A673 (cell line): ENCODE measurements at regions not wholly inside any gene's neighbourhood (a gene's known extent, or its start where the extent isn't known, plus 50 kb on each side); places are given as distances from the start of the nearest gene placed in this dataset.

ENCODE experiments used
- BruUV-seq: library from RNA; stranded (reverse); fragments of 400-500 nt; replicated peaks from 2 replicates; lab custom pipeline; 2021; lab: Mats Ljungman, UMichigan
- CTCF ChIA-PET: fragments of 300-600 bp; sonication (Branson Sonifier 250); formaldehyde crosslinking; loops from one replicate; lab custom pipeline; 2022; ENCODE audit warnings: antibody characterized with exemption; lab: Charles Lee
- POLR2A ChIA-PET: fragments of 300-600 bp; sonication (Branson Sonifier 250); formaldehyde crosslinking; loops from one replicate; lab custom pipeline; 2022; ENCODE audit warnings: antibody characterized with exemption; ENCODE audit not compliant: low non-redundant PET; lab: Charles Lee
- DNase-seq: peaks from one replicate; pipeline ENCODE4 v3.0.0-alpha.2; 2015; ENCODE audit warnings: low spot score
- H3K27ac ChIP-seq: fragments of 200-600 bp; sonication (generic); 2 replicates; pipeline ENCODE4 v1.5.1; 2016; ENCODE audit warnings: mixed run types, low read depth, mild to moderate bottlenecking, mixed read lengths, antibody characterized with exemption, low read length; ENCODE audit not compliant: poor library complexity, severe bottlenecking
- H3K27me3 ChIP-seq: fragments of 200-600 bp; sonication (generic); replicated peaks from 2 replicates; pipeline ENCODE4 v1.6.1; 2017; ENCODE audit warnings: mixed run types, low read depth, mild to moderate bottlenecking, mixed read lengths, antibody characterized with exemption, low read length; ENCODE audit not compliant: insufficient read depth, poor library complexity
- H3K36me3 ChIP-seq: fragments of 200-600 bp; sonication (generic); 2 replicates; pipeline ENCODE4 v1.6.1; 2016; ENCODE audit warnings: mixed run types, mild to moderate bottlenecking, mixed read lengths, antibody characterized with exemption, low read length; ENCODE audit not compliant: insufficient read depth, poor library complexity, severe bottlenecking
- H3K4me1 ChIP-seq: fragments of 200-600 bp; sonication (generic); 2 replicates; pipeline ENCODE4 v1.6.1; 2017; ENCODE audit warnings: mixed run types, mild to moderate bottlenecking, mixed read lengths, antibody characterized with exemption, low read length; ENCODE audit not compliant: insufficient read depth, poor library complexity, severe bottlenecking
- H3K4me3 ChIP-seq: fragments of 200-600 bp; sonication (generic); 2 replicates; pipeline ENCODE4 v1.5.1; 2016; ENCODE audit warnings: low read depth, mixed run types, mild to moderate bottlenecking, mixed read lengths, low read length; ENCODE audit not compliant: poor library complexity, severe bottlenecking
- H3K9me3 ChIP-seq: fragments of 200-600 bp; sonication (generic); 2 replicates; pipeline ENCODE4 v1.6.1; 2016; ENCODE audit warnings: mixed run types, low read depth, mild to moderate bottlenecking, mixed read lengths, antibody characterized with exemption, low read length; ENCODE audit not compliant: poor library complexity, severe bottlenecking
- CTCF ChIP-seq: fragments of 300-800, 200-600 bp; sonication (generic); conservative IDR thresholded peaks from 2 replicates; pipeline ENCODE4 v1.5.1; 2017; ENCODE audit warnings: low read depth, mild to moderate bottlenecking, antibody characterized with exemption, low read length, moderate library complexity, mixed read lengths
- EZH2 ChIP-seq: fragments of 200-600 bp; sonication (generic); IDR thresholded peaks from 2 replicates; pipeline ENCODE4 v1.6.1; 2017; ENCODE audit warnings: borderline replicate concordance, low read depth, mild to moderate bottlenecking, mixed read lengths, antibody characterized with exemption, low read length; ENCODE audit not compliant: poor library complexity, severe bottlenecking
- intact Hi-C: fragments of 100-400 bp; cut with micrococcal nuclease; formaldehyde crosslinking; loops from one replicate; pipeline ENCODE4 v1.10.0; 2022; ENCODE audit not compliant: unreplicated experiment

DNA sequence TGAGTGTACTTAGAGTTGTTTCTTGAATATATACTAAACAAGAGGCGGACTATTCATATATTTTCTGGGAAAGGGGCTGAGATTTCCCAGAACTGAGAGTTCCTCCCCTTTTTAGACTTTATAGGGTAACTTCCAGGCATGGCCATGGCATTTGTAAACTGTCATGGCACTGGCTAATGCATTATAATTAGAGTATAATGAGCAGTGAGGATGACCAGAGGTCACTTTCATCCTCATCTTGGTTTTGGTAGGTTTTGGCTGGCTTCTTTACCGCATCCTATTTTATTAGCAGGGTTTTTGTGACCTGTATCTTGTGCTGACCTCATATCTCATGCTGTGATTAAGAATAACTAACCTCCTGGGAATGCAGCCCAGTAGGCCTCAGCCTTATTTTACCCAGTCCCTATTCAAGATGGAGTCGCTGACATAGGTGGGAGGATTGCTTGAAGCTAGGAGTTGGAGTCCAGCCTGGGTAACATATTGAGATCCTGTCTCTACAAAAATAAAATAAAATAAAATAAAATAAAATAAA lies 91.4 kb downstream of the MOBP start:
- H3K27me3 ChIP-seq = no peaks in the 10 kb centered on the region
- ChIA-PET POLR2A (no interaction called here), CTCF (no interaction called here)
- no peak overlapping the region for H3K27ac ChIP-seq
- H3K9me3 ChIP-seq = no peaks in the 10 kb centered on the region
- TF ChIP-seq EZH2 (no peak), CTCF (no peak)
- no peaks in the 10 kb centered on the region for H3K36me3 ChIP-seq
- intact Hi-C loops = no loop called here
- H3K4me1 ChIP-seq = no peaks in the 10 kb centered on the region
- DNase-seq = no peak
- H3K4me3 ChIP-seq = no peak overlapping the region
- no TSS peak for BruUV-seq

DNA sequence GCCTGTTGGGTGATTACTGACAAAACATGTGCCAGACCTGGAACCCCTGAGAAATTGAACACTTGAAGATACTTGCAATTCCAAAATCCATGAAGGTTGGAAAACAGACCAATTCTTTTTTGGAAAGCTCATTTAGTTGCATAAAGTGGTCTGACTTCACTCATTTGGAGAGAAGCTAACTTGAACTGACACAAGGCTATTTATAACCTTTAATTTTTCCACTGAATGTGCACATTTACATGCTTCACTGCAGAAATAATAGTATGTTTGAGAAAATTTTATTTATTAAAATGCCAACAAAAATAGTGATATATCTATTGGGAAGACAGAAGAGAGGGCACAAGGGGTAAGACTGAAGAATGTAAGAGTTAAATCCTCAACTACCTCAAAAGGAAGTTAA lies 92.1 kb downstream of the MOBP start:
- Histone ChIP-seq H3K4me3 (no peak overlapping the region), H3K4me1 (no peaks in the 10 kb centered on the region), H3K9me3 (no peaks in the 10 kb centered on the region), H3K36me3 (no peaks in the 10 kb centered on the region), H3K27ac (no peak overlapping the region), H3K27me3 (no peaks in the 10 kb centered on the region)
- TF ChIP-seq EZH2 (no peak), CTCF (no peak)
- ChIA-PET CTCF (no interaction called here), POLR2A (no interaction called here)
- DNase-seq = no peak
- intact Hi-C loops = no loop called here
- BruUV-seq = no TSS peak

- no peaks in the 10 kb centered on the region for H3K9me3 ChIP-seq
- POLR2A ChIA-PET = no interaction called here
- no peak overlapping the region for H3K4me3 ChIP-seq
- intact Hi-C loops = no loop called here
- H3K27me3 ChIP-seq = no peaks in the 10 kb centered on the region
- CTCF ChIA-PET = no interaction called here
- no TSS peak for BruUV-seq
- TF ChIP-seq CTCF (no peak), EZH2 (no peak)
- H3K36me3 ChIP-seq = no peaks in the 10 kb centered on the region
- no peaks in the 10 kb centered on the region for H3K4me1 ChIP-seq
- DNase-seq = no peak
- H3K27ac ChIP-seq = no peak overlapping the region
Observed at GRCh38 chr3:39568508-39568907, 101.0 kb downstream of the MOBP start.
